ENCODE measurements at regions not wholly inside any gene's neighbourhood (a gene's known extent, or its start where the extent isn't known, plus 50 kb on each side); places are given as distances from the start of the nearest gene placed in this dataset.

- no peak for TF ChIP-seq CTCF (IDR thresholded peaks at IDR 0.05)
- TF ChIP-seq EZH2 (IDR thresholded peaks at IDR 0.05; ENCODE audit: borderline replicate concordance, insufficient read depth, low read depth, low read length, poor library complexity, severe bottlenecking) = no peak
Measured at GRCh38 chr6:26250698-26251044, 114.3 kb upstream of the BTN3A2 start.

Measured in B cell (primary cell).